SK-N-SH (cell line): ENCODE measurements at regions not wholly inside any gene's neighbourhood (a gene's known extent, or its start where the extent isn't known, plus 50 kb on each side); places are given as distances from the start of the nearest gene placed in this dataset.

Source experiments
- CTCF ChIA-PET: fragments of 300-600, 350-600 bp; formaldehyde crosslinking; extraction: SDS; loops from one replicate; lab custom pipeline; 2021; lab: Yijun Ruan, JAX
- POLR2A ChIA-PET: fragments of 350-600 bp; sonication (Branson Sonifier 250); formaldehyde crosslinking; extraction: SDS; loops from one replicate; lab custom pipeline; 2020; ENCODE audit warnings: antibody characterized with exemption, inconsistent platforms; lab: Yijun Ruan, JAX
- DNase-seq: peaks from one replicate; pipeline ENCODE4 v3.0.0; 2012
- H2AFZ ChIP-seq: fragments of 200-600 bp; sonication (generic); 2 replicates; pipeline ENCODE4 v1.8.1; 2016; ENCODE audit warnings: antibody characterized with exemption, mild to moderate bottlenecking, low read depth
- H3F3A ChIP-seq: fragments of 200-600 bp; sonication (generic); replicated peaks from 2 replicates; pipeline ENCODE3; 2016; ENCODE audit warnings: antibody characterized with exemption, mild to moderate bottlenecking; ENCODE audit not compliant: insufficient read depth
- H3K27ac ChIP-seq, 2 experiments: fragments of 200-500 bp in 1 of 2; fragments of 200-600 bp in 1 of 2; sonication (Bioruptor generic) in 1 of 2; sonication (generic), shearing (Covaris generic) in 1 of 2; 2 replicates each; pipeline versions ENCODE4 v1.5.1 to v1.6.1; 2014 to 2016; ENCODE audit warnings: low read depth in 2 of 2, inconsistent platforms in 1 of 2, low read length in 1 of 2, mild to moderate bottlenecking in 1 of 2, mixed read lengths in 1 of 2
- H3K27me3 ChIP-seq: fragments of 200-600 bp; sonication (generic), shearing (Covaris generic); 2 replicates; pipeline ENCODE4 v1.6.1; 2016; ENCODE audit warnings: mixed run types; ENCODE audit not compliant: insufficient read depth
- H3K36me3 ChIP-seq, 2 experiments: fragments of 200-500 bp in 1 of 2; fragments of 200-600 bp in 1 of 2; sonication (Bioruptor generic) in 1 of 2; sonication (generic) in 1 of 2; replicated peaks in 1 of 2; 2 replicates each; pipeline versions ENCODE3 to v1.5.1; 2014 to 2016; ENCODE audit warnings: low read length in 1 of 2, mild to moderate bottlenecking in 1 of 2; ENCODE audit not compliant: insufficient read depth in 2 of 2, control insufficient read depth in 1 of 2
- H3K4me1 ChIP-seq, 2 experiments: fragments of 200-500 bp in 1 of 2; fragments of 200-600 bp in 1 of 2; sonication (Bioruptor generic) in 1 of 2; sonication (generic), shearing (Covaris generic) in 1 of 2; 2 replicates each; pipeline versions ENCODE4 v1.5.1 to v1.6.1; 2014 to 2016; ENCODE audit warnings: low read depth in 1 of 2, low read length in 1 of 2, mixed run types in 1 of 2; ENCODE audit not compliant: insufficient read depth in 2 of 2, control insufficient read depth in 1 of 2
- H3K4me2 ChIP-seq: fragments of 200-600 bp; sonication (generic), shearing (Covaris generic); 2 replicates; pipeline ENCODE4 v1.6.1; 2017; ENCODE audit warnings: mixed run types
- H3K4me3 ChIP-seq, 2 experiments: fragments of 200-500 bp in 1 of 2; fragments of 200-600 bp in 1 of 2; sonication (Bioruptor generic) in 1 of 2; sonication (generic), shearing (Covaris generic) in 1 of 2; 2 replicates each; pipeline versions ENCODE4 v1.5.1 to v1.8.1; 2014 to 2016; ENCODE audit warnings: low read depth in 2 of 2, inconsistent platforms in 1 of 2, low read length in 1 of 2, mild to moderate bottlenecking in 1 of 2, mixed read lengths in 1 of 2, moderate library complexity in 1 of 2
- H3K79me2 ChIP-seq: fragments of 200-600 bp; sonication (generic); 2 replicates; pipeline ENCODE4 v1.8.1; 2017; ENCODE audit warnings: mild to moderate bottlenecking; ENCODE audit not compliant: insufficient read depth
- H3K9ac ChIP-seq: fragments of 200-600 bp; sonication (generic); 2 replicates; pipeline ENCODE4 v1.6.1; 2017; ENCODE audit warnings: mixed run types
- H3K9me2 ChIP-seq: fragments of 200-600 bp; sonication (generic); 2 replicates; pipeline ENCODE4 v1.6.1; 2017; ENCODE audit warnings: mixed run types
- H3K9me3 ChIP-seq: fragments of 200-600 bp; sonication (generic); 2 replicates; pipeline ENCODE4 v1.6.1; 2017; ENCODE audit warnings: mixed run types, mild to moderate bottlenecking, moderate library complexity
- H4K20me1 ChIP-seq: fragments of 200-600 bp; sonication (generic); 2 replicates; pipeline ENCODE4 v1.6.1; 2017; ENCODE audit warnings: mild to moderate bottlenecking, mixed run types; ENCODE audit not compliant: insufficient read depth
- CHD2 ChIP-seq: fragments of 150-350 bp; IDR thresholded peaks from 2 replicates; pipeline ENCODE4 v1.6.1; 2018; ENCODE audit warnings: low read length; ENCODE audit not compliant: partially characterized antibody
- CTCF ChIP-seq: fragments of 200-600 bp; sonication (generic); IDR thresholded peaks from 2 replicates; pipeline ENCODE4 v1.6.1; 2017; ENCODE audit warnings: antibody characterized with exemption, mild to moderate bottlenecking, moderate library complexity
- EP300 ChIP-seq, 2 experiments: IDR thresholded peaks; 2 replicates each; pipeline versions ENCODE4 v1.4.0 to v1.6.1; 2012; ENCODE audit warnings: borderline replicate concordance in 1 of 2, low read depth in 1 of 2, low read length in 1 of 2
- EZH2phosphoT487 ChIP-seq: fragments of 200-600 bp; sonication (generic); IDR thresholded peaks from 2 replicates; pipeline ENCODE4 v1.6.1; 2017; ENCODE audit warnings: low read depth, mixed run types, mild to moderate bottlenecking, antibody characterized with exemption, moderate library complexity, borderline replicate concordance
- FOSL2 ChIP-seq: IDR thresholded peaks from 2 replicates; pipeline ENCODE4 v1.4.0; 2012; ENCODE audit warnings: low read depth, mild to moderate bottlenecking, moderate library complexity, borderline replicate concordance
- FOXJ3 ChIP-seq: sonication (generic); formaldehyde crosslinking; IDR thresholded peaks from 2 replicates; pipeline ENCODE4 v1.5.1; 2020; ENCODE audit warnings: mild to moderate bottlenecking, missing genetic modification reagents
- FOXM1 ChIP-seq: IDR thresholded peaks from 2 replicates; pipeline ENCODE4 v1.4.0; 2012; ENCODE audit warnings: low read depth, mild to moderate bottlenecking
- GATA2 ChIP-seq: sonication (generic); formaldehyde crosslinking; IDR thresholded peaks from 2 replicates; pipeline ENCODE4 v1.5.0; 2020; ENCODE audit warnings: mild to moderate bottlenecking, missing genetic modification reagents
- IRF3 ChIP-seq: fragments of 150-350 bp; IDR thresholded peaks from 2 replicates; pipeline ENCODE4 v1.6.1; 2016; ENCODE audit warnings: mild to moderate bottlenecking, low read depth, low read length
- MAX ChIP-seq: IDR thresholded peaks from 2 replicates; pipeline ENCODE4 v1.4.0; 2012; ENCODE audit warnings: low read depth
- MEF2A ChIP-seq: IDR thresholded peaks from 2 replicates; pipeline ENCODE4 v1.4.0; 2012; ENCODE audit warnings: low read depth, borderline replicate concordance
- NFIC ChIP-seq: IDR thresholded peaks from 2 replicates; pipeline ENCODE4 v1.4.0; 2012; ENCODE audit warnings: borderline replicate concordance
- PBX3 ChIP-seq: IDR thresholded peaks from 2 replicates; pipeline ENCODE4; 2012
- RAD21 ChIP-seq: IDR thresholded peaks from 2 replicates; pipeline ENCODE4 v1.6.1; 2012; ENCODE audit warnings: mild to moderate bottlenecking, low read length
- RFX5 ChIP-seq: IDR thresholded peaks from 2 replicates; pipeline ENCODE4 v1.6.1; 2012; ENCODE audit warnings: mild to moderate bottlenecking, improper control_type of control experiment, low read length
- RXRA ChIP-seq: IDR thresholded peaks from 2 replicates; pipeline ENCODE4 v1.4.0; 2012; ENCODE audit warnings: low read depth, mild to moderate bottlenecking, borderline replicate concordance
- TAF1 ChIP-seq: IDR thresholded peaks from 2 replicates; pipeline ENCODE4 v1.6.1; 2012; ENCODE audit warnings: low read depth, mild to moderate bottlenecking, low read length, moderate library complexity, borderline replicate concordance
- TCF12 ChIP-seq: IDR thresholded peaks from 2 replicates; pipeline ENCODE4 v1.4.0; 2012
- TEAD4 ChIP-seq: IDR thresholded peaks from 2 replicates; pipeline ENCODE4 v1.4.0; 2012; ENCODE audit warnings: mild to moderate bottlenecking, borderline replicate concordance; ENCODE audit not compliant: insufficient read depth
- YY1 ChIP-seq: IDR thresholded peaks from 2 replicates; pipeline ENCODE4 v1.4.0; 2012; ENCODE audit warnings: low read depth, mild to moderate bottlenecking
- WGBS: methylation state at CpG from one replicate; pipeline ENCODE4 v1.1.6; 2017; ENCODE audit warnings: low lambda C conversion rate; 5-methylcytosine and 5-hydroxymethylcytosine counted together

- peak; percentile 64 for TF ChIP-seq GATA2 (CRISPR knock-in tag)
- peak; percentile 9; the same call in 1 of the 2 replicates for TF ChIP-seq TCF12
- TF ChIP-seq TEAD4, result no peak
- TF ChIP-seq RXRA, result no peak
- TF ChIP-seq FOXJ3 (CRISPR knock-in tag), result no peak
- TF ChIP-seq RAD21, result peak; percentile 31
- no peak for TF ChIP-seq MAX
- TF ChIP-seq RFX5, result no peak
Measured at GRCh38 chr3:34650131-34650530, 851.7 kb downstream of the PDCD6IP start (continued).

- H3K27me3 ChIP-seq, result no peaks in the 10 kb centered on the region
- WGBS, result 20% methylated on average over 3 of the region's 3 CpGs
- no peak overlapping the region for H3K4me2 ChIP-seq
- no peaks in the 10 kb centered on the region for H3K4me1 ChIP-seq
- no peak for DNase-seq
- H2AFZ ChIP-seq, result no peak overlapping the region
- no peaks in the 10 kb centered on the region for H3K79me2 ChIP-seq
- H3F3A ChIP-seq, result no peaks in the 10 kb centered on the region
- no peaks in the 10 kb centered on the region for H3K36me3 ChIP-seq
- H3K27ac ChIP-seq, result no peak overlapping the region
- no peaks in the 10 kb centered on the region for H4K20me1 ChIP-seq
- no peak for TF ChIP-seq FOSL2
- TF ChIP-seq YY1, result no peak
- POLR2A ChIA-PET, result no interaction called here
- H3K9me3 ChIP-seq, result no peaks in the 10 kb centered on the region
- no peak overlapping the region for H3K4me3 ChIP-seq
- H3K9ac ChIP-seq, result no peak overlapping the region
- H3K9me2 ChIP-seq, result no peaks in the 10 kb centered on the region
- CTCF ChIA-PET, result interaction anchor here (1.3 kb wide), 1 partner anchor 8 kb away, joined by 3 read pairs; no protein-coding TSS in a partner anchor
Measured at GRCh38 chr3:34668915-34669314, 870.5 kb downstream of the PDCD6IP start.

GRCh38 chr3:34669490-34669889 is 871.1 kb downstream of the PDCD6IP start:
- no peak for DNase-seq
- no peak overlapping the region for H3K4me3 ChIP-seq

More at GRCh38 chr3:34669490-34669889, 871.1 kb downstream of the PDCD6IP start:
- no peak overlapping the region for H3K27ac ChIP-seq
- CTCF ChIA-PET, result interaction anchor here (1.3 kb wide), 1 partner anchor 8 kb away, joined by 3 read pairs; no protein-coding TSS in a partner anchor
- no peak for TF ChIP-seq CHD2
- no peak for TF ChIP-seq NFIC
- no peak for TF ChIP-seq MEF2A
- TF ChIP-seq CTCF, result no peak
- TF ChIP-seq EP300 (IDR thresholded peaks at IDR 0.05; ENCODE audit: borderline replicate concordance in 1 of 2, low read depth in 1 of 2, low read length in 1 of 2), result no peak
- TF ChIP-seq FOXM1, result no peak
- no peak for TF ChIP-seq RXRA
- no peak for TF ChIP-seq YY1
- TF ChIP-seq TAF1, result no peak
- no peak for TF ChIP-seq EZH2phosphoT487
- TF ChIP-seq IRF3, result no peak
- TF ChIP-seq TEAD4, result no peak
- no peak for TF ChIP-seq PBX3
- TF ChIP-seq, all 33 proteins: peak for 0
- Histone ChIP-seq H3K4me2 (no peak overlapping the region), H2AFZ (no peak overlapping the region), H3K9me3 (no peaks in the 10 kb centered on the region), H3K4me1 (no peaks in the 10 kb centered on the region), H3K9ac (no peak overlapping the region), H3K27me3 (no peaks in the 10 kb centered on the region), H3K79me2 (no peaks in the 10 kb centered on the region), H4K20me1 (no peaks in the 10 kb centered on the region), H3K9me2 (no peaks in the 10 kb centered on the region), H3F3A (no peaks in the 10 kb centered on the region), H3K36me3 (no peaks in the 10 kb centered on the region)
- 22% methylated on average over 3 of the region's 3 CpGs for WGBS
- POLR2A ChIA-PET, result no interaction called here
